PC-3 (cell line): ENCODE measurements at regions not wholly inside any gene's neighbourhood (a gene's known extent, or its start where the extent isn't known, plus 50 kb on each side); places are given as distances from the start of the nearest gene placed in this dataset.
A peak's percentile ranks its signal among the peaks of the same experiment; 100 is the strongest.

Source experiments
- ATAC-seq: fragments of 200-7000 bp; cut with Tn5 transposase; 2 replicates; pipeline ENCODE4 v1.9.1; 2020; ENCODE audit warnings: mild to moderate bottlenecking, moderate library complexity
- BruUV-seq: library from RNA; stranded (reverse); fragments of 400-500 nt; replicated peaks from 2 replicates; lab custom pipeline; 2021; lab: Mats Ljungman, UMichigan
- CTCF ChIA-PET: fragments of 300-600 bp; sonication (Branson Sonifier 250); formaldehyde crosslinking; loops from one replicate; lab custom pipeline; 2022; ENCODE audit warnings: antibody characterized with exemption; lab: Charles Lee
- POLR2A ChIA-PET: fragments of 300-600 bp; sonication (Branson Sonifier 250); formaldehyde crosslinking; loops from one replicate; lab custom pipeline; 2022; ENCODE audit warnings: antibody characterized with exemption; ENCODE audit not compliant: unreplicated experiment; lab: Charles Lee
- DNase-seq: peaks from one replicate; pipeline ENCODE4 v3.0.0-alpha.2; 2015
- H2AFZ ChIP-seq: fragments of 300-600 bp; sonication (generic); 2 replicates; pipeline ENCODE4 v1.6.0; 2016; ENCODE audit warnings: antibody characterized with exemption, low read length
- H3F3A ChIP-seq: fragments of 300-600 bp; sonication (generic); one replicate; pipeline ENCODE4 v1.6.0; 2017; ENCODE audit warnings: antibody characterized with exemption, low read length, control low read depth, mild to moderate bottlenecking; ENCODE audit not compliant: unreplicated experiment
- H3K27ac ChIP-seq: fragments of 300-600 bp; sonication (generic); 2 replicates; pipeline ENCODE4 v1.5.1; 2016; ENCODE audit warnings: mild to moderate bottlenecking, low read length
- H3K27me3 ChIP-seq: fragments of 300-600 bp; sonication (generic); 2 replicates; pipeline ENCODE4 v1.6.1; 2016; ENCODE audit warnings: low read length, mixed read lengths
- H3K36me3 ChIP-seq: fragments of 300-600 bp; sonication (generic); 2 replicates; pipeline ENCODE4 v1.6.1; 2016; ENCODE audit warnings: low read depth, mixed run types, low read length, mixed read lengths
- H3K4me1 ChIP-seq: fragments of 300-600 bp; sonication (generic); 2 replicates; pipeline ENCODE4 v1.5.1; 2016; ENCODE audit warnings: low read length; ENCODE audit not compliant: insufficient read depth
- H3K4me2 ChIP-seq: fragments of 300-600 bp; sonication (generic); 2 replicates; pipeline ENCODE4 v1.6.0; 2016; ENCODE audit warnings: low read length
- H3K4me3 ChIP-seq: fragments of 300-600 bp; sonication (generic); 2 replicates; pipeline ENCODE4 v1.5.1; 2016; ENCODE audit warnings: mild to moderate bottlenecking, low read length, mixed read lengths
- H3K79me2 ChIP-seq: fragments of 300-600 bp; sonication (generic); 2 replicates; pipeline ENCODE4 v1.6.1; 2017; ENCODE audit warnings: low read length, mixed read lengths
- H3K9ac ChIP-seq: fragments of 300-600 bp; sonication (generic); 2 replicates; pipeline ENCODE4 v1.6.0; 2016; ENCODE audit warnings: mild to moderate bottlenecking, low read length
- H3K9me2 ChIP-seq: fragments of 300-600 bp; sonication (generic); replicated peaks from 2 replicates; pipeline ENCODE4 v1.6.1; 2016; ENCODE audit warnings: mixed run types, low read length, mixed read lengths
- H3K9me3 ChIP-seq: fragments of 300-600 bp; sonication (generic); 2 replicates; pipeline ENCODE4 v1.6.1; 2016; ENCODE audit warnings: low read length, mixed read lengths
- H4K20me1 ChIP-seq: fragments of 300-600 bp; sonication (generic); 2 replicates; pipeline ENCODE4 v1.6.1; 2016; ENCODE audit warnings: low read length, mixed read lengths
- CTCF ChIP-seq: fragments of 300-600 bp; sonication (generic); conservative IDR thresholded peaks from 2 replicates; pipeline ENCODE4 v1.5.1; 2017; ENCODE audit warnings: antibody characterized with exemption, low read depth, mild to moderate bottlenecking, low read length
- EZH2 ChIP-seq: fragments of 300-600 bp; sonication (generic); IDR thresholded peaks from one replicate; pipeline ENCODE4 v1.6.1; 2017; ENCODE audit warnings: antibody characterized with exemption, mild to moderate bottlenecking, low read length; ENCODE audit not compliant: unreplicated experiment
- EZH2phosphoT487 ChIP-seq: fragments of 300-600 bp; sonication (generic); IDR thresholded peaks from 2 replicates; pipeline ENCODE4 v1.6.1; 2018; ENCODE audit warnings: mild to moderate bottlenecking, antibody characterized with exemption, low read length, borderline replicate concordance
- intact Hi-C: fragments of 100-400 bp; cut with micrococcal nuclease; formaldehyde crosslinking; loops from 2 replicates; pipeline ENCODE4 v1.9.0; 2023

- peak overlapping the region; percentile 46 for H3K9ac ChIP-seq
- H3K27ac ChIP-seq: peak overlapping the region; percentile 87
Measured at GRCh38 chr11:88398372-88398771, 60.8 kb upstream of the CTSC start.

GRCh38 chr11:88390254-88390653 lies 52.7 kb upstream of the CTSC start:
- POLR2A ChIA-PET: no interaction called here
- no peak overlapping the region for H3K4me3 ChIP-seq
- no peak overlapping the region for H2AFZ ChIP-seq
- no peaks in the 10 kb centered on the region for H3K9me3 ChIP-seq
- no peaks in the 10 kb centered on the region for H3K27me3 ChIP-seq
- H3K27ac ChIP-seq: no peak overlapping the region
- no peak overlapping the region for H3K9ac ChIP-seq
- ATAC-seq (no peak), DNase-seq (no peak)
- no peaks in the 10 kb centered on the region for H3K9me2 ChIP-seq
- H3K4me1 ChIP-seq: peaks cover 10% of the 10 kb centered on the region
- no peaks in the 10 kb centered on the region for H3K79me2 ChIP-seq
- no peak for TF ChIP-seq EZH2phosphoT487
- TF ChIP-seq CTCF: no peak
- no peak for TF ChIP-seq EZH2
- intact Hi-C loops: no loop called here
- H3K36me3 ChIP-seq: no peaks in the 10 kb centered on the region
- no peaks in the 10 kb centered on the region for H4K20me1 ChIP-seq
- BruUV-seq: no TSS peak
- CTCF ChIA-PET: no interaction called here
- no peaks in the 10 kb centered on the region for H3F3A ChIP-seq
- no peak overlapping the region for H3K4me2 ChIP-seq

More at GRCh38 chr11:88398372-88398771, 60.8 kb upstream of the CTSC start:
- CTCF ChIA-PET: no interaction called here
- Histone ChIP-seq H2AFZ (no peak overlapping the region), H3K4me2 (peak overlapping the region; percentile 70), H3F3A (peaks cover 5% of the 10 kb centered on the region), H3K9me3 (no peaks in the 10 kb centered on the region), H3K36me3 (no peaks in the 10 kb centered on the region), H3K4me3 (peak overlapping the region; percentile 10; the same call in 1 of the 2 replicates), H3K4me1 (peaks cover 47% of the 10 kb centered on the region), H3K9me2 (no peaks in the 10 kb centered on the region), H4K20me1 (no peaks in the 10 kb centered on the region), H3K79me2 (no peaks in the 10 kb centered on the region), H3K27me3 (no peaks in the 10 kb centered on the region)
- ATAC-seq: peak; percentile 98
- POLR2A ChIA-PET: no interaction called here
- intact Hi-C loops: loop anchor here (1.0 to 5.0 kb wide), 2 partner anchors 41 to 144 kb away; no protein-coding TSS in a partner anchor
- peak; percentile 94 for DNase-seq
- TF ChIP-seq EZH2phosphoT487 (no peak), CTCF (no peak), EZH2 (no peak)
- no TSS peak for BruUV-seq

GRCh38 chr11:88387957-88388356 lies 50.4 kb upstream of the CTSC start:
- ATAC-seq (no peak), DNase-seq (no peak)
- Histone ChIP-seq H3K4me1 (peaks cover 31% of the 10 kb centered on the region), H3K27ac (no peak overlapping the region), H3K9ac (no peak overlapping the region), H3K4me2 (no peak overlapping the region), H3K36me3 (no peaks in the 10 kb centered on the region), H3K9me2 (no peaks in the 10 kb centered on the region), H3K27me3 (no peaks in the 10 kb centered on the region), H3K79me2 (no peaks in the 10 kb centered on the region), H3K4me3 (no peak overlapping the region), H3K9me3 (no peaks in the 10 kb centered on the region), H3F3A (no peaks in the 10 kb centered on the region), H2AFZ (no peak overlapping the region), H4K20me1 (no peaks in the 10 kb centered on the region)
- ChIA-PET POLR2A (interaction anchor here (0.6 kb wide), 1 partner anchor 91 kb away, joined by 4 read pairs; no protein-coding TSS in a partner anchor), CTCF (no interaction called here)
- no TSS peak for BruUV-seq
- intact Hi-C loops: no loop called here
- TF ChIP-seq CTCF: no peak
- TF ChIP-seq EZH2: no peak
- TF ChIP-seq EZH2phosphoT487: no peak
